OCI-LY3 (cell line): ENCODE measurements at regions not wholly inside any gene's neighbourhood (a gene's known extent, or its start where the extent isn't known, plus 50 kb on each side); places are given as distances from the start of the nearest gene placed in this dataset.

Experiments
- H2AFZ ChIP-seq: fragments of 200-600, 300-600 bp; shearing (Covaris generic); 2 replicates; pipeline ENCODE4 v1.6.0; 2014; ENCODE audit warnings: antibody characterized with exemption, low read depth, low read length
- H3K27ac ChIP-seq: fragments of 200-600, 300-600 bp; sonication (generic); 2 replicates; pipeline ENCODE4 v1.5.1; 2014; ENCODE audit warnings: mild to moderate bottlenecking, low read length, moderate library complexity, mixed read lengths
- H3K27me3 ChIP-seq: fragments of 200-600, 300-600 bp; sonication (generic); 2 replicates; pipeline ENCODE4 v1.6.1; 2014; ENCODE audit warnings: low read depth, low read length, mixed read lengths
- H3K36me3 ChIP-seq: fragments of 200-600, 300-600 bp; sonication (generic); replicated peaks from 2 replicates; pipeline ENCODE3; 2014; ENCODE audit warnings: low read depth, low read length, mixed read lengths
- H3K4me1 ChIP-seq: fragments of 300-600, 200-600 bp; sonication (generic); 2 replicates; pipeline ENCODE4 v1.6.1; 2014; ENCODE audit warnings: low read length, mixed read lengths
- H3K4me2 ChIP-seq: fragments of 200-600, 300-600 bp; sonication (generic); 2 replicates; pipeline ENCODE4 v1.6.1; 2014; ENCODE audit warnings: low read length, mixed read lengths
- H3K4me3 ChIP-seq: fragments of 300-600, 200-600 bp; sonication (generic); 2 replicates; pipeline ENCODE4 v1.5.1; 2014; ENCODE audit warnings: antibody characterized with exemption, mild to moderate bottlenecking, low read length, moderate library complexity
- H3K79me2 ChIP-seq: fragments of 300-600, 200-600 bp; shearing (Covaris generic); 2 replicates; pipeline ENCODE4 v1.6.1; 2014; ENCODE audit warnings: mild to moderate bottlenecking, low read length, mixed read lengths
- H3K9ac ChIP-seq: fragments of 300-600, 200-600 bp; shearing (Covaris generic); 2 replicates; pipeline ENCODE4 v1.6.0; 2014; ENCODE audit warnings: mild to moderate bottlenecking, low read length, moderate library complexity
- H3K9me3 ChIP-seq: fragments of 200-600, 300-600 bp; shearing (Covaris generic); 2 replicates; pipeline ENCODE4 v1.6.1; 2014; ENCODE audit warnings: low read length, mixed read lengths; ENCODE audit not compliant: insufficient read depth
- H4K20me1 ChIP-seq: fragments of 200-600, 300-600 bp; sonication (generic); 2 replicates; pipeline ENCODE4 v1.6.1; 2016; ENCODE audit warnings: low read length, mixed read lengths; ENCODE audit not compliant: insufficient read depth
- CTCF ChIP-seq: fragments of 200-600, 300-600 bp; sonication (generic); IDR thresholded peaks from 2 replicates; pipeline ENCODE4 v1.5.1; 2014; ENCODE audit warnings: antibody characterized with exemption, low read length, low read depth
- EZH2phosphoT487 ChIP-seq: fragments of 200-600 bp; shearing (Covaris generic); IDR thresholded peaks from 2 replicates; pipeline ENCODE4 v1.6.1; 2018; ENCODE audit warnings: antibody characterized with exemption, mixed run types, low read depth

GRCh38 chr7:22016507-22016906, 70.8 kb upstream of the CDCA7L start:
- Histone ChIP-seq H3K27ac (no peak overlapping the region), H4K20me1 (no peaks in the 10 kb centered on the region), H3K36me3 (no peaks in the 10 kb centered on the region), H3K79me2 (no peaks in the 10 kb centered on the region), H3K4me3 (no peak overlapping the region), H3K4me1 (no peaks in the 10 kb centered on the region; the same call in 1 of the 2 replicates), H3K4me2 (no peak overlapping the region), H3K9ac (no peak overlapping the region), H2AFZ (no peak overlapping the region), H3K9me3 (no peaks in the 10 kb centered on the region), H3K27me3 (no peaks in the 10 kb centered on the region)
- TF ChIP-seq EZH2phosphoT487 (no peak), CTCF (no peak)

GRCh38 chr7:22013711-22014110, 68.0 kb upstream of the CDCA7L start:
- TF ChIP-seq CTCF: no peak
- no peak for TF ChIP-seq EZH2phosphoT487
- H4K20me1 ChIP-seq: no peaks in the 10 kb centered on the region
- H3K9me3 ChIP-seq: no peaks in the 10 kb centered on the region
- H3K79me2 ChIP-seq: no peaks in the 10 kb centered on the region
- no peaks in the 10 kb centered on the region for H3K36me3 ChIP-seq
- H3K4me3 ChIP-seq: no peak overlapping the region
- H3K4me1 ChIP-seq: no peaks in the 10 kb centered on the region; the same call in 1 of the 2 replicates
- no peak overlapping the region for H3K27ac ChIP-seq
- no peaks in the 10 kb centered on the region for H3K27me3 ChIP-seq
- H3K4me2 ChIP-seq: no peak overlapping the region
- H2AFZ ChIP-seq: no peak overlapping the region
- H3K9ac ChIP-seq: no peak overlapping the region

- no peak overlapping the region for H3K9ac ChIP-seq
- no peaks in the 10 kb centered on the region for H3K9me3 ChIP-seq
- no peak overlapping the region for H3K4me2 ChIP-seq
- H3K4me1 ChIP-seq: no peaks in the 10 kb centered on the region
- H3K4me3 ChIP-seq: no peak overlapping the region
- H3K27ac ChIP-seq: no peak overlapping the region
- no peak for TF ChIP-seq EZH2phosphoT487
- no peak for TF ChIP-seq CTCF
- H3K79me2 ChIP-seq: no peaks in the 10 kb centered on the region
- no peaks in the 10 kb centered on the region for H4K20me1 ChIP-seq
- no peak overlapping the region for H2AFZ ChIP-seq
- peaks cover 10% of the 10 kb centered on the region for H3K27me3 ChIP-seq
- no peaks in the 10 kb centered on the region for H3K36me3 ChIP-seq
Observed at GRCh38 chr7:22008683-22009082, 63.0 kb upstream of the CDCA7L start.

- no peak overlapping the region for H3K27ac ChIP-seq
Observed at GRCh38 chr7:22008087-22008486, 62.4 kb upstream of the CDCA7L start.

More at GRCh38 chr7:22008087-22008486, 62.4 kb upstream of the CDCA7L start:
- H3K4me1 ChIP-seq: no peaks in the 10 kb centered on the region
- TF ChIP-seq EZH2phosphoT487 (no peak), CTCF (no peak)
- no peak overlapping the region for H2AFZ ChIP-seq
- no peak overlapping the region for H3K4me3 ChIP-seq
- H3K36me3 ChIP-seq: no peaks in the 10 kb centered on the region
- H3K4me2 ChIP-seq: no peak overlapping the region
- no peaks in the 10 kb centered on the region for H3K9me3 ChIP-seq
- no peaks in the 10 kb centered on the region for H3K79me2 ChIP-seq
- peaks cover 10% of the 10 kb centered on the region for H3K27me3 ChIP-seq
- no peak overlapping the region for H3K9ac ChIP-seq
- no peaks in the 10 kb centered on the region for H4K20me1 ChIP-seq
